ENCODE measurements at regions not wholly inside any gene's neighbourhood (a gene's known extent, or its start where the extent isn't known, plus 50 kb on each side); places are given as distances from the start of the nearest gene placed in this dataset.

DNA sequence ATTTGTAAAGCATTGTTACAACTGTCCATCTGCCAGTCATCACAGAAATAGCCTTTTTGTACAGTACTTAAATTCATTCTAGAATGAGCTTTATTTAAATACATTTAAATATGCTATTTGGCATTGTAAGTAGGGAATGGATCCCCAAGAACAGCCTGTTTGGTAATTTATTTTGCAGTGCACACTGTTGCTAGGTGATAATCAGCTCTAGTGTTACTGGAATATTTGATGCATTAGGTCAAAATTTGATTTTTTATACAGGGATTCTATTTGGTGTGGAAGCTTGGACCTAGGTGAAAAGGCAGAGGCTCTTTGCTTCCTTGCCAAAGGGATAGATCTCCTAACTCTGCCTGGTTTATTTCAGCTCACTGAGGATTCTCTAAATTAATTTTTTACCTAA, 593.7 kb downstream of the EPM2A start:
- no peak for TF ChIP-seq POLR2A (IDR thresholded peaks at IDR 0.05; ENCODE audit: low read length)
- no peak for TF ChIP-seq GATA1 (IDR thresholded peaks at IDR 0.05; ENCODE audit: low read depth, low read length)
